Smooth muscle cell (in vitro differentiated cells): ENCODE measurements at regions not wholly inside any gene's neighbourhood (a gene's known extent, or its start where the extent isn't known, plus 50 kb on each side); places are given as distances from the start of the nearest gene placed in this dataset.
"Not testable (repeated sequence)": the region's sequence is repeated elsewhere in the genome, so short reads cannot be mapped to it uniquely, and the experiment has no call there.

Experiments
- DNase-seq: peaks from one replicate; lab custom pipeline; 2025; ENCODE audit not compliant: unreplicated experiment; lab: John Stamatoyannopoulos, UW
- H2AFZ ChIP-seq: fragments of 200-600 bp; sonication (generic); 2 replicates; pipeline ENCODE4 v1.6.0; 2016; ENCODE audit warnings: antibody characterized with exemption, low read depth, mild to moderate bottlenecking
- H3F3A ChIP-seq: fragments of 200-600 bp; sonication (generic); 2 replicates; pipeline ENCODE4 v1.6.0; 2017; ENCODE audit warnings: antibody characterized with exemption, low read depth
- H3K27ac ChIP-seq: fragments of 200-600 bp; sonication (generic); 2 replicates; pipeline ENCODE4 v1.5.1; 2016; ENCODE audit warnings: low read depth, mild to moderate bottlenecking
- H3K27me3 ChIP-seq: fragments of 200-600 bp; sonication (generic); 2 replicates; pipeline ENCODE4 v1.6.1; 2016; ENCODE audit warnings: low read depth, mild to moderate bottlenecking
- H3K36me3 ChIP-seq: fragments of 200-600 bp; sonication (generic); 2 replicates; pipeline ENCODE4 v1.5.1; 2016; ENCODE audit warnings: low read depth
- H3K4me1 ChIP-seq: fragments of 200-600 bp; sonication (generic); 2 replicates; pipeline ENCODE4 v1.5.1; 2016; ENCODE audit warnings: low read depth
- H3K4me2 ChIP-seq: fragments of 200-600 bp; sonication (generic); 2 replicates; pipeline ENCODE4 v1.6.0; 2016; ENCODE audit warnings: mild to moderate bottlenecking
- H3K4me3 ChIP-seq: fragments of 200-600 bp; sonication (generic); 2 replicates; pipeline ENCODE4 v1.5.1; 2016; ENCODE audit warnings: mild to moderate bottlenecking
- H3K79me2 ChIP-seq: fragments of 200-600 bp; sonication (generic); 2 replicates; pipeline ENCODE4 v1.6.0; 2016; ENCODE audit warnings: low read depth, mild to moderate bottlenecking
- H3K9ac ChIP-seq: fragments of 200-600 bp; sonication (generic); 2 replicates; pipeline ENCODE4 v1.6.0; 2016; ENCODE audit warnings: low read depth
- H3K9me3 ChIP-seq: fragments of 200-600 bp; sonication (generic); replicated peaks from 2 replicates; pipeline ENCODE4 v1.5.1; 2016; ENCODE audit warnings: low read depth
- H4K20me1 ChIP-seq: fragments of 200-600 bp; sonication (generic); 2 replicates; pipeline ENCODE4 v1.6.0; 2016; ENCODE audit warnings: low read depth
- CTCF ChIP-seq: fragments of 200-600 bp; sonication (generic); IDR thresholded peaks from 2 replicates; pipeline ENCODE4 v1.5.1; 2017; ENCODE audit warnings: borderline replicate concordance, mild to moderate bottlenecking, antibody characterized with exemption; ENCODE audit not compliant: insufficient read depth, poor library complexity, severe bottlenecking
- WGBS: methylation state at CpG from one replicate; pipeline ENCODE4 v1.1.7; 2016; ENCODE audit warnings: low lambda C conversion rate; 5-methylcytosine and 5-hydroxymethylcytosine counted together

DNA sequence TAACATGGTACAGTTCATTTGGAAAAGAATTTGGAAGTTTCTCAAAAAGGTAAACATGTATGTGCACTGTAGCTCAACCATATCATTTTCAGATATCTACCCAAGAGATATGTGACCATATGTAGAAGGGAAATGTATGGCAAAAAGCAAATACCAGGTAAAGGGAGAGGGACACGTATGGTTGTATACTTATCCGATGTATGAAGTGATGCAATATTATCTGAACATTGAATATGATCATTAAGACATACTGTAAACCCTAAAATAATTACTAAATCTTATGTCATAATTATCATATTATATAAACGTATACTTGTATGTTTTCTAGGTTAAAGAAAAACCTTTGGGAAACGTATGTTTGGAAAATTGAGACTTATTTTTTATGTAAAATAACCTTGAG is 367.5 kb upstream of the KCND2 start:
- DNase-seq = no peak
- H2AFZ ChIP-seq = no peak overlapping the region
- no peak overlapping the region for H3K4me3 ChIP-seq
- TF ChIP-seq CTCF = no peak
- no peak overlapping the region for H3K4me2 ChIP-seq
- H4K20me1 ChIP-seq = no peaks in the 10 kb centered on the region
- no peak overlapping the region for H3K27ac ChIP-seq
- no peaks in the 10 kb centered on the region for H3K36me3 ChIP-seq
- no peaks in the 10 kb centered on the region for H3K9me3 ChIP-seq
- H3K27me3 ChIP-seq = no peaks in the 10 kb centered on the region
- H3K79me2 ChIP-seq = no peaks in the 10 kb centered on the region
- H3K4me1 ChIP-seq = no peaks in the 10 kb centered on the region
- 94% methylated on average over 4 of the region's 4 CpGs for WGBS
- H3K9ac ChIP-seq = no peak overlapping the region
- H3F3A ChIP-seq = no peaks in the 10 kb centered on the region

DNA sequence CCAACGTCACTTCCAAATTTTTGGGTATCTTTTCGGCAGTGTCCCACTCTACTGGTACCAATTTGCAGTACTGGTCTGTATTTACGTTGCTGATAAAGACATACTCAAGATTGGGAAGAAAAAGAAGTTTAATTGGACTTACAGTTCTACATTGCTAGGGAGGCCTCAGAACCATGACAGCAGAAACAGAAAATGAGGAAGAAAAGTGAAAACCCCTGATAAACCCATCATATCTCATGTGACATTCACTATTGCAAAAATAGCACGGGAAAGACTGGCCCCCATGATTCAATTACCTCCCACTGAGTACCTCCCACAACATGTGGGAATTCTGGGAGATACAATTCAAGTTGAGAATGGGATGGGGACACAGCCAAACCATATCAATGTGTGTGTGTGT is 364.0 kb upstream of the KCND2 start:
- Histone ChIP-seq H3K9me3 (no peaks in the 10 kb centered on the region), H3K27me3 (no peaks in the 10 kb centered on the region), H3K4me3 (no peak overlapping the region), H2AFZ (no peak overlapping the region), H4K20me1 (no peaks in the 10 kb centered on the region), H3K4me2 (no peak overlapping the region), H3F3A (no peaks in the 10 kb centered on the region), H3K79me2 (no peaks in the 10 kb centered on the region), H3K4me1 (no peaks in the 10 kb centered on the region), H3K9ac (no peak overlapping the region), H3K27ac (no peak overlapping the region), H3K36me3 (no peaks in the 10 kb centered on the region)
- 89% methylated on average over 4 of the region's 4 CpGs for WGBS
- no peak for DNase-seq
- TF ChIP-seq CTCF = no peak

- H3K4me3 ChIP-seq, H4K20me1 ChIP-seq, H2AFZ ChIP-seq, H3K9me3 ChIP-seq, H3F3A ChIP-seq, DNase-seq, H3K79me2 ChIP-seq, H3K27ac ChIP-seq, H3K9ac ChIP-seq, H3K4me2 ChIP-seq, H3K36me3 ChIP-seq, H3K4me1 ChIP-seq, H3K27me3 ChIP-seq: not testable (repeated sequence)
Observed at GRCh38 chr7:119914119-119914518, 358.9 kb upstream of the KCND2 start.

- H3K36me3 ChIP-seq = no peaks in the 10 kb centered on the region
- H4K20me1 ChIP-seq = no peaks in the 10 kb centered on the region
- DNase-seq = no peak
- H3K4me3 ChIP-seq = no peak overlapping the region
- TF ChIP-seq CTCF = no peak
- H3K27ac ChIP-seq = no peak overlapping the region
- H3K4me2 ChIP-seq = no peak overlapping the region
- no peak overlapping the region for H3K9ac ChIP-seq
- peaks cover 4% of the 10 kb centered on the region for H3K4me1 ChIP-seq
- H3F3A ChIP-seq = no peaks in the 10 kb centered on the region
- H2AFZ ChIP-seq = no peak overlapping the region
- no peaks in the 10 kb centered on the region for H3K27me3 ChIP-seq
- H3K79me2 ChIP-seq = no peaks in the 10 kb centered on the region
- no peaks in the 10 kb centered on the region for H3K9me3 ChIP-seq
- WGBS = 95% methylated on average over 1 of the region's 1 CpG
Observed at GRCh38 chr7:119916501-119916900, 356.5 kb upstream of the KCND2 start.
